RWPE1 (cell line): ENCODE measurements at regions not wholly inside any gene's neighbourhood (a gene's known extent, or its start where the extent isn't known, plus 50 kb on each side); places are given as distances from the start of the nearest gene placed in this dataset.

Experiments
- CTCF ChIA-PET: fragments of 350-600 bp; sonication (Branson Sonifier 250); formaldehyde crosslinking; extraction: SDS; loops from one replicate; lab custom pipeline; 2021; lab: Yijun Ruan, JAX
- POLR2A ChIA-PET: fragments of 400-600 bp; formaldehyde crosslinking; extraction: SDS; loops from one replicate; lab custom pipeline; 2020; ENCODE audit warnings: antibody characterized with exemption; ENCODE audit not compliant: low non-redundant PET; lab: Yijun Ruan, JAX
- DNase-seq: peaks from one replicate; pipeline ENCODE4 v3.0.0; 2012; ENCODE audit warnings: low spot score
- H3K27ac ChIP-seq: fragments of 450-650 bp; 2 replicates; pipeline ENCODE4 v1.5.1; 2017
- TF ChIP-seq, protein P1 (sequence below): fragments of 450-650 bp; conservative IDR thresholded peaks from 2 replicates; pipeline ENCODE4 v1.5.1; 2017; ENCODE audit warnings: low read depth, mild to moderate bottlenecking

DNA sequence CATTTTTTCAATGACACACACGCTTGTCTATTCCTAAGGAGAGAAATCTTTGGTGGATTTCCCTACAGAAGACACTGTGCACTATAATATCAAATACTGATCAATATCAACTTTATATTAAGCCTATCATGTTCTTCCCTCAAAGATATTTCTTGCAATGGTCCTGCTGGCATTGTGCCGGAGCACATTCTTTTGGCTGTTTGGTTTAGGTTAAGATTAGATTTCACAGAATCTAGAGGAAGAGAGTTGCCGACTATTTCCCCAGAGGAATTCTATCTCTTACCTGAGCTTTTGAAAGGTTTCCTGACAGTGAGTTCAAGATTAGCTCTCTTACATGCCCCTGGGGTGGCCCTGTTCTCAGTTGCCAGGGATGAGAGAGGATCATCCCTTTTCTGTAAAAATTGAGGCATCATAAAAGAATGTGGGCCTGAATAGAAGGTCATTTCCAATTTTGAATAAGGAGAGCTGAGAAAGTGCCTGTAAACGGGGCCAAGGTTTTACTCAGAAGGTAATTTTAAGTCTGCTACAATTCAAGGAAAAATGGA is 180.6 kb upstream of the ARHGAP20 start:
- no peak overlapping the region for H3K27ac ChIP-seq
- ChIA-PET CTCF (no interaction called here), POLR2A (no interaction called here)
- TF ChIP-seq, protein P1, sequence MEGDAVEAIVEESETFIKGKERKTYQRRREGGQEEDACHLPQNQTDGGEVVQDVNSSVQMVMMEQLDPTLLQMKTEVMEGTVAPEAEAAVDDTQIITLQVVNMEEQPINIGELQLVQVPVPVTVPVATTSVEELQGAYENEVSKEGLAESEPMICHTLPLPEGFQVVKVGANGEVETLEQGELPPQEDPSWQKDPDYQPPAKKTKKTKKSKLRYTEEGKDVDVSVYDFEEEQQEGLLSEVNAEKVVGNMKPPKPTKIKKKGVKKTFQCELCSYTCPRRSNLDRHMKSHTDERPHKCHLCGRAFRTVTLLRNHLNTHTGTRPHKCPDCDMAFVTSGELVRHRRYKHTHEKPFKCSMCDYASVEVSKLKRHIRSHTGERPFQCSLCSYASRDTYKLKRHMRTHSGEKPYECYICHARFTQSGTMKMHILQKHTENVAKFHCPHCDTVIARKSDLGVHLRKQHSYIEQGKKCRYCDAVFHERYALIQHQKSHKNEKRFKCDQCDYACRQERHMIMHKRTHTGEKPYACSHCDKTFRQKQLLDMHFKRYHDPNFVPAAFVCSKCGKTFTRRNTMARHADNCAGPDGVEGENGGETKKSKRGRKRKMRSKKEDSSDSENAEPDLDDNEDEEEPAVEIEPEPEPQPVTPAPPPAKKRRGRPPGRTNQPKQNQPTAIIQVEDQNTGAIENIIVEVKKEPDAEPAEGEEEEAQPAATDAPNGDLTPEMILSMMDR: no peak
- no peak for DNase-seq

DNA sequence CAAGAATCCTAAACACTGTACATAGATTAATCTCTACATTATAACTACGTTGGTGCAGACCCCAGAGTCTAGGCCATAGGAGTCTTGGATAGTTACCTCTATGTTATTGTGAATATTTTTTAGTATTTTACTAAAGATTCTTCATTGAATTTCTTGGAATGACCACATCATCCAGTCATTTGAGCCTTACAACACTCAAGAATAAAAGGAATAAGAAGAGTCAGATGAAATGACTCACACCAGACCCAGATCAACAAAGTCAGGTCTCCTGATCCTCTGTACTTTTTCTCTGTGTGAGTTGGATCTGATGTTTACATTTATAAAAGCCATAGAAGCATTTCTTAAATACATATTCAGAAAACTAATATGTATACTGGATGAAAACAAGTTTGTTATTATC is 179.2 kb upstream of the ARHGAP20 start:
- TF ChIP-seq, protein P1: no peak
- no peak for DNase-seq
- CTCF ChIA-PET: no interaction called here
- no peak overlapping the region for H3K27ac ChIP-seq
- POLR2A ChIA-PET: no interaction called here

DNA sequence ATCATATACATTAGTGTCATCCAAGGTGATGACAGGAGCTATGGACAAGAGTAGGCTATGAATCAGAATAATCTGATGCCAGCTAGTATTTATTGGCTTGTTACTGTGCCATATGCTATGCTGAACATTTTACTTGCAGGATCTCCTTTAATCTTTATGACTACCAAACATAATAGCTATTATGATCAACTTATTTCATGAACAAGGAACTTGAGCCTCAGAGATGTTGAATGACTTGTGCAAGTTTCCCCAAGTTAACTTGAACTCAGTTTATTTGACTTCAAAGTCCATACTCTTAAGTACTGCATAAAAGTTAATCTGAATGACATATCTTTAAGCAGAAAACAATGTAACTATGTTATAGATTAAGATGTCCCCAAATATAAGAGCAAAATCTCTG is 178.8 kb upstream of the ARHGAP20 start:
- DNase-seq: no peak
- POLR2A ChIA-PET: no interaction called here
- no peak overlapping the region for H3K27ac ChIP-seq
- TF ChIP-seq, protein P1: no peak
- CTCF ChIA-PET: no interaction called here

DNA sequence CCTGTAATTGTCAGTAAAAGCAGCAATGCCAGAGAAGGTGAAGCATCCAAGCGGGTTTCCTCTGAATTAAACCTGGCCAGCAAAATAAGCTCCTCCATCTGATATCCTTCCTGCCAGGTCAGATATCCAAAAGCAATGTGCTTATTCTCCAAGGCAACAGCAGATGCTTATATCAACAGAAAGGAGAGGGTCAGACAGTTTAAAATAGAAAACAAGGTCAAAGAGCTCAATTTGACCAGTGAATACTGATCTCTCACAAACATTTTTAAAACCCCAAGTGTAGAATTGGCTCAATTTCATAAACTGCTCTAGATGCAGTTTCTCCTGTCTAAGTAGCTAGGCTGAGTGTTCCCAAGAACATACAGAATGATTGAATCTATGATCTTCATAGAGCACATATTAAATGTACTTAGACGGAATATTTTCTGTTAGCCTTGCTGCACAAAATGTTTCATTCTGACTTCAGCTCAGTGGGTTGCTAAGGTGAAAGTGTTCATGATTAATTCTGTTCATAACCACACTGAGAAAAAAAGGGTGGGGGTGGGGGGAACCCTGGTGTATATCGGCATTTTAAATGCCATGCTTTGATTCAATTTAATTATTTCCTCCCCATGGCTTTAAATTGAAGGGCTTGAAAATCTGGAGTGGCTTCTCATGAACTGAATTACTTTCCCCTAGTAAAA is 174.2 kb upstream of the ARHGAP20 start:
- TF ChIP-seq, protein P1: no peak
- ChIA-PET POLR2A (no interaction called here), CTCF (no interaction called here)
- DNase-seq: no peak
- no peak overlapping the region for H3K27ac ChIP-seq

DNA sequence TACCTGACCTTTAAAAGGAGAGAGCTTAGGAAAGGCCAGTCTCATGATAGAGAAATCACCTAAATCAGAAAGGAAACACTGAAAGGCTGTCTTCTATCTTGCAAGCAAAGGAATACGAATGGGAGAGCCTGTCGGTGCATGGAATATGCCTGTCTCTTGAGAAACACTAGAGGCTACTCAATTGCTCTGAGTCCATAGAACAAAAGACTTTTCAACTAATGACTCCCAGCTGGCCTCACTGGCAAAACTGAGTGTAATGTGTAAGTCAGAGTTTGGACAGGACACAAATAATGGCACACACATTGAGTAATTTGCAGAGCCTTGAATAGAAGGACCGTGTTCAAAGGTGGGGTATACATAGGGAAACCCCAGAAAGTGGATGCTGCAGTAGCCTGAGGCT is 171.0 kb upstream of the ARHGAP20 start:
- POLR2A ChIA-PET: no interaction called here
- no peak overlapping the region for H3K27ac ChIP-seq
- CTCF ChIA-PET: no interaction called here
- TF ChIP-seq, protein P1: no peak
- DNase-seq: no peak

DNA sequence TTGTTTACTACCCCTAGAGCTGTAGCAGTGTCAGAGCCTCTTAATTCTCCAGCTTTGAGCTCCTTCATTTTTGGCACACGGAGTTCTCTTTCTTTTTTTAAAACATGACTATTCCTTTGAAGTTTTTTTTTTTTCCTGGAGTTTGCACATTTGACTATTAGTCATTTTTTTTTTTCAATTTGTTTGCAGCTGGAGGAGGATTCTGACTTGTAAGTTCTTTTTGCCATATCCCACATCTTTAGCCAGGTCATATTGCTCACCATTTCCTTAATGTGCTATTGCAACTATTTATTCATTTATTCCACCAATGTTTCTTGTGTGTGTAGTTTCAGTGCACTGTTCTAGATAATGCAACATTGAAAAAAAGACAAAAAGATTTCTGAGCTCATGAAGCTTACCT is 166.3 kb upstream of the ARHGAP20 start:
- TF ChIP-seq, protein P1: no peak
- H3K27ac ChIP-seq: no peak overlapping the region
- DNase-seq: no peak
- CTCF ChIA-PET: no interaction called here
- POLR2A ChIA-PET: no interaction called here
